Stimulated activated CD4-positive, alpha-beta T cell treated with anti-CD3 and anti-CD28 coated beads, Interleukin-12 subunit alpha, Interleukin-12 subunit beta, amount 100 ng/mL, for 48 hours (primary cell): ENCODE measurements at regions not wholly inside any gene's neighbourhood (a gene's known extent, or its start where the extent isn't known, plus 50 kb on each side); places are given as distances from the start of the nearest gene placed in this dataset.

Experiments
- DNase-seq, 3 donors: peaks; one replicate each; pipeline ENCODE4 v3.0.0-alpha.2; 2020; ENCODE audit warnings: low read depth in 2 of 3, low spot score in 1 of 3

GRCh38 chr14:29215853-29216252 is 449.3 kb downstream of the FOXG1 start:
- no peak for DNase-seq

GRCh38 chr14:29216268-29217232 is 450.0 kb downstream of the FOXG1 start:
- no peak for DNase-seq

GRCh38 chr14:29217813-29218450 is 451.3 kb downstream of the FOXG1 start:
- no peak for DNase-seq

DNA sequence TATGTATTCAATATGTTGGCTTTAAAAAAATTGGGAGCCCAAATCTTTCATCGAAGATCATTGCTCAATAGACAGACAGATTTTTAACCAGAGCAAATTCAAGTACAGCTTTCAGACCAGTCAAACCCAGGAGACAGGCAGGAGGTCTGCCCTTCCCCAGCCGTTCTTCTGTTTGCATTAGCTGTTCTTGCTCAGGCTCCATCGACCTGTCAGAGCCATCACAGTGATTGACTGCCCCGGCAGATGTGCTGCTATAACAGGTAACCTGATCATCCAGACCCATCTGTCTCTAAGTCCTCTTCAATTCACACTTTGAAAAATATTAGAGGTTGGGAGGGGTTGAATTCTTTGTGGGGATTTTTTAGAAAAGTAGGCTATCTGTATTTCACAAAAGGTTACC is 453.5 kb downstream of the FOXG1 start:
- no peak for DNase-seq

GRCh38 chr14:29220566-29220965 is 454.0 kb downstream of the FOXG1 start:
- no peak for DNase-seq

DNA sequence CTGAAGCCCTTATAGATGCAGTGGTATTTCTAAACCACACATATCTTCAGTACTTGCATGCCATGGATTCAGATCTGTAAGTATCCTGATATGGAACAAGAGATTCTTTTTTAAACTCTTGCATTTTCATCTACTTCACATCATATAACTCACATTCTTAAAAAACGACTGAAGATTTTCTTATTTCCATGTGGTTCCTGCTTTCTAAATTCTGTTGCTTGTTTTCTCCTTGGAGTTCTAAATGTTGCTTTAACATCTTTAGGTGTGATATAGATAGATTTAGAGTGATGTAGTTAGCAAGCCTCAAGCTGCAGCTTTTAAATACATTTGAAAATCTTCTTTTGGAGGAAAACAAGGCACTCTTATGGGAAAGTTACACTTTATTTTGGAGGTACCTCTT is 455.4 kb downstream of the FOXG1 start:
- no peak for DNase-seq

DNA sequence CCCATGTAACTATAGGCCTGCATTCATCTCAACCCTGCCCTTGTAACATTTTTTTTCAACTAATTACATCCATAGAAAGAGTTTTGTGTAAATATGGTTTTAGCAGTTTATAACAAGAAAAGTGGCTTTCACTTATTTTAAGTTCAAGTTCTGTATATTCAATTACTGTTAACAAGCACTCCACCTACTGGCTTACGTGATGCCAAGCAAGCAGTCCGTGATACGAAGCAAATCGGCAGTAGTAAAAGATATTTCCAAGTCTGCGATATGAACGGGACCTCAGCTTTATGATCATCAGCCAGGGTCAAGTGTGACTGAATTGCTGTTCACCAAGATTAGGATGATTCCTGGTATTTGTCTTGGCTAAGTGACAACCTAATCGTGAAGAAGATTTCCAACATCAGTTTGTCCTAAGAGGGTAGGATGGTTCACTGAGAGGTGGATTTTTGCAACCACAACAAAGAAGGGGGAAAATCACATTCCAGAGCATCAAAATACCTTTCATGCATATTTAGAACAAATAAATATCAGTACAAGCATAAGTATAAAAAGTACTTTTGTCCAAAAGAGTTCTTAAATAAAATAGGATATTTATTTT is 456.2 kb downstream of the FOXG1 start:
- no peak for DNase-seq

- no peak for DNase-seq
Observed at GRCh38 chr14:29223947-29224346, 457.4 kb downstream of the FOXG1 start.

DNA sequence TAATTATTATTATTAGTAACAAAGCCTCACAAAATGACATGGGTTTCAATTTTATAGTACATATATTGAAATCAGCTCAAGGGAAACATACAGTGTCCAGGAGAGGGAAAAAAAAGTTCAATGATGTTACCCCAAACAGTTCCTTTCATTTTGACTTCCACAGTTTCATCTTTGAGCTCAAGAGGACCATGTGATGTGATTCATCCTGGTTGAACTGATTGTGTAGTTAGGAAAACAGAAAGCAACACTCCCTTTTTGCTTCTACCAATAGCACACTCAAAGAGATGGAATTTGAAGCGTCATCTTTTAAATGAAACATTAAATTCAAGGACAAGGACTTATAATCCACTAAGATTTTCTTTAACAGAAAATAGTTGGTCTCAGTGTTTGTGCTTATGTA is 461.0 kb downstream of the FOXG1 start:
- no peak for DNase-seq

- no peak for DNase-seq
Observed at GRCh38 chr14:29232153-29232552, 465.6 kb downstream of the FOXG1 start.

DNA sequence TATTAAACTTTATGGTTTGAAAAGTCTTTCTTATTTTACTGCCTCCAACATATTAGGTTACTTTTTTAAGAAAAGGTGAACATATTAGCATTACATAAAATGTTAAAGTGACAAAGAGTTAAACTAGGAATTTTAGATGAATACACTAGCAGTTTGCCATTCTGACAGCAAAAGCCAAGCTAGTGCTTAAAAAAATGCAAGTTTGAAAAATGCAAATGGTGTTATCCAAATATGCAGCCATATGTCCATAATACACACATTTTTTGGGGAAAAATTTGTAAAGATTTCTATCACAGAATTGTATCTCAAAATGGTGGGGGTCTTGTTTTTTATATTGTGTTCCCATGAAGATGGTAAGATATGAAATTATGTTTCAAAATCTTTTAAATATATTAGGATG is 466.1 kb downstream of the FOXG1 start:
- DNase-seq = no peak

DNA sequence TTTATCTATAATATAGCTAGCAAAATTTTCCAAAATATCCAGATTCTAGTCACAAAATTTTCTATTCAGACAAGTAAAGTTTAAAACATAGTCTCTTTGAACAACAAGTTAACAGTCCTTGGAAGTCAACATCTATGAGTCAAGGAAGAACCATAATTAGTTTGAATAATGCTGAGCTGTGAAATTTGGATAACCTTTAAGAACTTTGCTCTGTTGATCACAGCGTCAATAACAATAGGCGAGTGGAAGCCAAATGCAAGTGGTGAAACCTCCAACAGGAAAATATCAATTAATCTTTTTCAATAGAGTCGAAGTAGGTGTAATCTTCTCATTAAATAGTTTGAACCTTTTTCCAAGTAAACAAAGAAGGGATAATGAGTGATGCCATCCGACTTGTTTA is 466.6 kb downstream of the FOXG1 start:
- no peak for DNase-seq

DNA sequence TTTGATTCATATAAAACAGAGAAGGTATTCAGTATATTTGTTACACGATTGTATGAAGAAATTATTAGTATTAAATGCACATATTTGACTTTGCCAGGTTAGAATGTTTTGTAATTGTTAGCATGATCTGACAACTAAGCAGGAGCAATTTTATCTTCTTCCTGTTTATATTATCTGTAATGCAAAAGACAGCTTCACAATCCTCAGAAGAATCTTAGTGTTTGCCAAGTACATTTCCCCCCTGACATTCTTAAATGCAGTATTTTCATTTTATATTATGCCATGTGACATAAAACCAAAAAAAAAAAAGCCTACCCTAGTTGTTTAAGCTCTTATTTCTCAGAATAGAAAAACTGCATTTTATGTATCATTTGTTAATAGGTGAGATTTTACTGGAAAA is 469.4 kb downstream of the FOXG1 start:
- DNase-seq = no peak

DNA sequence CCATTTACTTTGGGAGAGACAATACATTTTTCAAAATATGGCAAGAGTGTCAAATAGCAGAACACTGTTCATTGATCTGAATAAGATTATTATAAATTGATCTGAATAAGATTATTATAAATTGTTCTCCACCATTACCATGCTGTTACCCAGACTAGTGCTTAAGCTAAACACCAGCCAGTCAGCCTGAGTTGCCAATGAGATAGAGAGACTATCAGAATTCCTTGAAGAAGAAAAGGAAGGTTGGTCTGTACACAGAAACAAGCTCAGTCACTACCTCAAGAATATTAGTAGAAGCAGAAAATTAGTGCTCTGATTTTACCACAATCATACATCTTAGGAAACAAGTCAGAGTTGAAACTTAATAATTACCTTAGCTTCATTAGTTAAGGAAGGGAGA is 469.8 kb downstream of the FOXG1 start:
- DNase-seq = no peak

DNA sequence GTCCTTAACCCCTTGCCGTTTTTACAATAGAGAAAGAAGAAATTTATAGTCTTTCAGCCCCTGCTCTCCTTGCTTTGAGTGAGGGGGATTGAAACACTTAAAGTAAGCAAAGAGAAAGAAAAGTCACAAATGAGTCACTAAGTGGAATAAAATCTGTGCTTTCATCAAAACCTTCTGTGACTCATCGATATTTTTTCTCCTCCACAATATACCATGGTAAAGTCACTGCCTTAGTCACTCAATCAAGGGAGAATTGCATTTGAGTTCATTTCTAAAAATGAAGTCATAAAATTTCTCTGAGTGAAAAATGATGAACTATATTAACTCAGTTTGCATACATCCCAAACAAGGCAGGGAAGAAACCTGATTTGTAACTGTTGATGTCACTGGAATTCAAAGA is 470.3 kb downstream of the FOXG1 start:
- no peak for DNase-seq

GRCh38 chr14:29240066-29240465 is 473.5 kb downstream of the FOXG1 start:
- no peak for DNase-seq

- no peak for DNase-seq
Observed at GRCh38 chr14:29242755-29243754, 476.5 kb downstream of the FOXG1 start.

- no peak for DNase-seq
Observed at GRCh38 chr14:29255692-29256091, 489.1 kb downstream of the FOXG1 start.

DNA sequence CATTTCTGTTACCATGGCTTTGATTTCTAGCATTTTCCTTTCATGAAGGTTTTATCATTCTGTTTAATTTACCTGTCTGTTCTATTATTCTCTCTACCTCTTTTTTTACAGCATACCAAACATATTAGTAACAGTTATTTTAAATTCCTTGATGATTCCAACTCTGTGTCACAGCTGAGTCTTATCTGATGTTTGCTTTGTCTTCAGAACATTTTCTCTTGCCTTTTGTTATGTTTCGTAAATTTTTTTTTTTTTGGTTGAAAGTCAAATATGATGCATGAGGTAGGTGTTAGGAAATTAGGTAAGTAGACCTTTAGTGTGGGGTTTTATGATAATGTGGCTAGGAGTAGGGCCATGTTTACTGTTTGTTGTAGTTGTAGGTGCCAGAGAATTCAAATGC is 496.4 kb downstream of the FOXG1 start:
- DNase-seq = no peak

GRCh38 chr14:29264865-29265264 is 498.3 kb downstream of the FOXG1 start:
- DNase-seq = no peak

DNA sequence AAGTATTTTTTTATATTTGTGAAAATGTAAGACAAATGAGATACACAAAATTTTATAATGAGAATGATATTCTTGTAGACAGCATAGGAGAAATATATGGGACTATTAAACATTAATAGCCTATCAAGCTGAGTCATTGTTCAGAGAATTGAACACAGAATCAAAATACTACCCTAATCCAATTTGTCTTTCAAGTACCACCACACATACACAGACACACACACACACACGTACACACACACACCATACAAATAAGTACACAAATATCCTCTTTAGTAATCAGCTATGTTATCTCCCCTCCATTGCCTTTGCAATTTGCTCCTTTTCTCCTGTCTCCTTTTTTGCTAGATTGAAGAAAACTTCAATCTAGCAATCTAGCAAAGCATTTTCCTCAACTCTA is 499.3 kb downstream of the FOXG1 start:
- DNase-seq = no peak
